ENCODE measurements at regions not wholly inside any gene's neighbourhood (a gene's known extent, or its start where the extent isn't known, plus 50 kb on each side); places are given as distances from the start of the nearest gene placed in this dataset.
"Not testable (repeated sequence)": the region's sequence is repeated elsewhere in the genome, so short reads cannot be mapped to it uniquely, and the experiment has no call there.

- DNase-seq, result no peak
Observed at GRCh38 chr21:35982717-35983116, 77.6 kb downstream of the SETD4 start.

GRCh38 chr21:35981514-35982070 lies 78.7 kb downstream of the SETD4 start:
- peak in 1 of 2 experiments; percentile 26 for DNase-seq

- no peak for DNase-seq
Observed at GRCh38 chr21:35980821-35981220, 79.5 kb downstream of the SETD4 start.

- not testable (repeated sequence) for DNase-seq
Observed at GRCh38 chr21:35977860-35978259, 82.5 kb downstream of the SETD4 start.

DNA sequence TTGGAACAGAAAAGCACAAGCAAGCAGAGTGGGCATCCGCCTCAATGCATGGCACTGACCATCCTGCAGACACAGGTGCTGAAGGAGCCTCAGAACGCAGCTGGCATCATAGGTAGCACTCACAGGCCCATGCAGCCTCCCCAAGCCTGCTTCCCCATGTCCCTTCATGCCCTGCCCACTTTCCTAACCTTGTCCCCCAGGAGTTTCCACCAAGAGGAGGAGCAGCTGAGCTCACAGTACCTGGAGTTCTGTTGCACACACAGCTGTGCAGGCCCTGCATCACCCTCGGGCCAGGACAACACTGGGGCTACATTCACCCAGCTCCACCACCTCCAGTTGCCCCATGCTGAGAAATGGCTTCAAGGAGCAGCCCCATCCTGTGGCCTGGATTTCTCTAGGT lies 83.4 kb downstream of the SETD4 start:
- no peak for DNase-seq

- no peak for DNase-seq
Observed at GRCh38 chr21:35976481-35976880, 83.8 kb downstream of the SETD4 start.

DNA sequence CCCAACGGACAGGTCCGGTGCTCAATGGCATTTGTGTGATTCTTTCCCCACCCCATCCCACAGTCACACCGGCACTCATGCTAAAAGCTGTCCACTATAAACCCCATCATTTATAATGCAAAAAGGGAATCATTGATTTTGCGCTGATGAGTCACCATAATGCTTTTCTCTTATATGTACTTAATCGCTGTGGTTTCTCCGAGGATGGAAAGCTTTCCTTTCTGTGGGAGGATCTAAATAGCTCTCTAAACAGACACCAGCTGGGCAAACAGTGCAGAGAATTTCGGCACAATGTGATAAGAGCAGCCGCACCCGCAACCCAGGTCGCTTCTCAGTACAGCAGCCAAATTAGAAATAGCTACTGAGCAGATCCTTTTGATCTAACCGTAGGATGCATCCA lies 85.6 kb downstream of the SETD4 start:
- DNase-seq, result peak in 1 of 2 experiments; percentile 13

DNA sequence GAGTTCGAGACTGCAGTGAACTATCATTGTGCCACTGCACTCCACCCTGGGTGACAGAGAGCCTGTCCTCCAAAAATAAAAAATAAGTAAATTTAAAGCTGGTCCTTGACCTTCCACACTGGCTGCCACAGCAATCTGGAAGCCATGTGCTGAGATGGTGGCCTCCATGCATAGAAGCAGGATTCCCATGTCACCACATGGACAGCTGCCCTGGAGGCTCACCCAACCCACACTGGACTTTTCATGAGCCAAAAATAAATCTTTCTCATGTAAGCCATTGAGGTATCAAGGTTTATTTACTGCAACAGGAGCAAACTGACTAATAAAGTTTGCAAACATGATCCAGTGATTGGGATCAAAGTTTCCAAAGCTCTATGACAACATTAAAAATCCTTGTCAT lies 88.5 kb downstream of the SETD4 start:
- no peak for DNase-seq

DNA sequence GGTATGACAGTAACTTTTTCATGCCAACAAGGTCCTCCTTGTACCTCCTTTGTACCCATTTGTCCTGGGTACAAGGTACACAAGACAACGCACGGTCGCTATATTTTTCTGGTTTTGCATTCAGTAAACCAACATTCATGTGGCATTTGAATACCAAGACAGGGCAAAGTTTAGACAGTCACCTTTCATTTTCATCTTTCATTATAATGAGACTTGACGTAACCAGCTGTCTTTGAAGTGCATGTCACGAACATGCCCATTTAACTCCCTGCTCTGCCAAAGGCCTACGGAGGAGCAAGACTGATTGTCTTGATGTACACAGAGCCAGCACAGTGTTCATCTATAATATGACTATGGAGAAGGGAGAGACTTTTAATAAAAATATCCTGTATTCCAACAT lies 91.0 kb downstream of the SETD4 start:
- DNase-seq, result no peak

GRCh38 chr21:35968564-35968963 lies 91.8 kb downstream of the SETD4 start:
- DNase-seq, result no peak

DNA sequence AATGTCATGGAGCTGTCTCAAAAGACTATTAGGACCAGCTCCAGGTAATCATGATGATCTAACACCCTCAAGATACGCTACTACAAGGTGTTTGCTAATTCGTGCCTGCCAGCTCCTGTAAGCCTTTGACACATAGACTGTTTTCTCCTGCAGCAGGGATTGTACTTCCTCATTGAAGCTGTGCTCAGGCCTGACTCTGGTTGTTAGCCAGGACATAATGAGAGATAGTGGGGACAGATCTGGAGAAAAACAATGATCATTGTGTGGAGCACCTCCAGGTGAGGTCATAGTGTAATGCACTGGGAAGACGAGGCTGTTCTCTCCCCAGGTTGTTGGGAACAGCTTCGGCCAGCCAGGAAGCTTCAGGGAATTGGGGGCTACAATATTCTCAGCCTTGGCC lies 94.6 kb downstream of the SETD4 start:
- DNase-seq, result no peak

- DNase-seq, result no peak
Observed at GRCh38 chr21:35963920-35964451, 96.3 kb downstream of the SETD4 start.

DNA sequence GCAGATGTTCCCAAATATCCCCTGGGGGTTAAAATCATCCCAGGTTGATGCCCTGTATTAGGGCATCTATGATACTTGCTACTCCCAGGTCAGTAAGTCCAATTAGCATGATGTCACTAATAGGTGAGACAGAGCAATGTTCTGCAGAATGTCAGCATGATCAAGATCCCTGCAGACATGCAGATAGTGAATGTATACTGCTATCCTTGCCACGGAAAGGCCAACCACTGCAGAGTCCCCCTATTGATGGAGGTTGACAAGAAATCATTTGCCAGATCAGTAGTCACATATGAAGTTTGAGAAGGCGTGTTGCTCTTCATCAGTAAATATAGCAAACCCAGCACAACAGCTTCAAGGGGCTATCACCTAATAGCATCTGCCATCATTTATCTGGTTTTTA lies 97.4 kb downstream of the SETD4 start:
- DNase-seq, result no peak

DNA sequence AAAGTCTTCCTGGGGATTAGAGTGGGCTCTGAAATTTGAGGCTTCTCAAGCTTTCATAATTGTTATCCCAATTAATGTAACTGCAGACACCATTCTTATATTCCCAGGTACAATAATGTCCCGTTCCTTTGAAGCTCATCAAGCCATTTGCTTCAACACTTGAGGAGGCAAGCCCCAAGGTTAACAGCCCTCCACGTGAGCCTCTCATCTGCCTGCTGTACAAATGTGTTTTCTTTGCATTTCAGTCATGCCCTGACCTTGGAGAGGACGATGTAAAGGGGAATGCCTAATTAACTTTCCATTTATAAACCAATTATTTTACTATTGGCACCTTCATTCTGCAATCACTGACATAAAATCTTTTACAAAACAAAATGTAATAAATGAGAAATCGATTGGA lies 106.3 kb downstream of the SETD4 start:
- no peak for DNase-seq

- DNase-seq, result no peak
Observed at GRCh38 chr21:35953597-35953996, 106.7 kb downstream of the SETD4 start.

GRCh38 chr21:35952651-35953340 lies 107.5 kb downstream of the SETD4 start:
- no peak for DNase-seq

DNA sequence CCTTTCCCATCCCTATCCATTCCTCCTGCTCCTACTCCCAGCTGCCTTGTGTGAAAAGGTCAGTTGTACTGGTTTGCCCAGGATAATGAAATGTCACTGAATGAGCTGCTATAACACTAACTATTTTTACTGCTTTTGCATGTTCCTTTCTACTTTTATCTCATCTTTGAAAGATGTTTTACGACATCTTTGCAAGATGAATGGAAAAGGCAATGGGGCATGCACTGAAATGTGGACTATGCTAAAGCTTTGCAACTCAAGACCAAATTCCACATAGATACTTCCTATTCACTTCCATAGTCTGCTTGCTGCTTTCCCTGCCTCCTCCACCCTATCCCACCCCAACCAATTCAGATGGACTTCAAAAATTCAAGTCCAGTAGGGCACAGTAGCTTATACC lies 111.3 kb downstream of the SETD4 start:
- DNase-seq, result no peak

GRCh38 chr21:35945089-35945671 lies 115.1 kb downstream of the SETD4 start:
- no peak for DNase-seq

DNA sequence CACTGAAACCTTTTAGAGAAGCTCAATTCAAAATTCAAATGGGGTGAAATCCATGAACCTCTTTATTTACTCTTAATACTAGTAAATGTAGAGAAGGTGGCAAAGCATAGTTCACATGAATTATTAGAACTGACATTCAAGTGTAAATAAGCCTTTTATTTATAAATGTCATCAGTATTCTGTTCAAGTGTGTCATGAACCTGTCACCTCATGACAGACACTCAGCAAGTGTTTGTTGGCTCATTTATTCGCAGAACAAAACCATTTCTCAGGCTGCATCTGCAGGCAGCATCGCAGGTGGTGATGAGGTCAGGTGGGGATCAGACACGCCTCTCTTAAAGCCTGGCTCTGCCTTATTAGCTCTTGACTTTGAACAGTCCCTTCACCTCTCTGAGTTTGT lies 116.6 kb downstream of the SETD4 start:
- no peak for DNase-seq

GRCh38 chr21:35942211-35943144 lies 117.8 kb downstream of the SETD4 start:
- DNase-seq, result no peak

DNA sequence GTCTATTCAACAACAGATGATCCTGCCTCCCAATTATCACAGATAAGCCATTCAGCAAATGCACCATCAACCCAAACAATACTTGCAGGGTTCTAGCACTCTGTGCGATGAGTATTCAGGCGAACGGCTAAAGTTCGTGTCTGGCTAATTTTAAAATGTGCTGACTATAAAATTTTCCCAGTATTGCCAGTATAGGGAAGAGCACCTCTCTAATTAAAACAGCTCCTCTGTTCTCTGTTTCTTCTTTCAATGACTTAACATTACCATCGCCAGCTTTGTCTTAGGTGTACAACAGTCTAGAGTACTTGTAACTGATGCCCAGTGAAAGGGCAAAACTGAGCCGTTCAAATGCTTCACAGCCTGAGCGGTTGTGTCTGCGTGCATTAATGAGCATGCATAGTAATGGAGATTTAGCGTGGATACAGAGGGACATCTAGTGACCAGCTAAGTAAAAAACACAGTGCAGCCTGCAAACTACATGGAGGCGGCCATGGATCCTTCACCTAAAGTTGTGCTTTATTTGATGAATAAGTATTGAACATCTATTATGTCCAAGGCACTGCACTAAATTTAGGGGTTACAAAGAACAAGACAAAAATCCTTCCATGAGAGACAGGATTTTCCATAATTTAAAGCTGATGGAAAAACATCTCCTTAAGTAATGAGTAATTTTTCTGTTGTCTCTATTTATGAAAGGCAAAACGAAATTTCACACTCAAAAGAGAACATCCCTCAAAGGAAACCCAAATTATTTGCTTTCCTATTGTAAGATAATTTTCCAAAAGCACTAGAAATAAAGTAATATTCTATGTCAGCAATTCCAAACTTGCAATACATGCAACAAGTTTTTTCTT lies 120.0 kb downstream of the SETD4 start:
- peak; percentile 45 to 88 for DNase-seq

DNA sequence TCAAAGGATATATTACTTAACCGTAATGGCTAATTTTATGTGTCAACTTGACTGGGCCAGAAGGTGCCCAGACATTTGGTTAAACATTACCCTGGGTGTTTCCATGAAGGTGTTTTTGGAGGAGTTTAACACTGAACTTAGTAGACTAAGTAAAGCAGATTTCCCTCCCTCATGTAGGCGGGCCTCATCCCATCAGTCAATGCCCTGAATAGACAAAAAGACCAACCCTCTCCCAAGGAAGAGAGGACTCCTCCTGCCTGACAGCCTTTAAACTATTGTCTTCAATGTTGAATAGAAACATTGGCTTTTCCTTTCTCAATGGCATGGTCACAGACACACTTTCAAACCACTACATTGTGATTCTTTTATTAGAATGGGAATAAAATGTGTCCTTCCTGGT lies 121.9 kb downstream of the SETD4 start:
- DNase-seq, result no peak

Measured in NCI-H526 (cell line).